ENCODE measurements at regions not wholly inside any gene's neighbourhood (a gene's known extent, or its start where the extent isn't known, plus 50 kb on each side); places are given as distances from the start of the nearest gene placed in this dataset.
A peak's percentile ranks its signal among the peaks of the same experiment; 100 is the strongest.
"Not testable (repeated sequence)": the region's sequence is repeated elsewhere in the genome, so short reads cannot be mapped to it uniquely, and the experiment has no call there.

DNA sequence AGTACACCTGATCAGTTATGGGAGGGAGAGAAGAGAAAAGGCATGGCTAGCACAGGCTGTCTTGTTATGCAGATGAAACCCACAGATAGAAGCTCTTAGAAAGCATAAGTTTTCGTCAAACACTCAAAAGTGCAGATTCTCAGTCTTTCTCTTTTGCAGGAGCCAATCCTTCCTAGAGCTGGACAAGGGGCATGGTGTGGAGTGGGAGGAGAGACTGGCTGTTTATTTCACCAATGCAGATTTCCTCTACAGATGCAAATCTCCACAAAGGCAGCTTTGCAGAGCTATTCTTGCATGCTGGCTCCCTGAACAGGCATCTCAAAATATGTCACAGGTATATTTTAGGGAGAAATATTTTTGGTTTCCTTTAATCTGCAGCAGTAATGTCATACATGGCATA lies 1400.7 kb downstream of the CDH8 start:
- TF ChIP-seq, protein P1, sequence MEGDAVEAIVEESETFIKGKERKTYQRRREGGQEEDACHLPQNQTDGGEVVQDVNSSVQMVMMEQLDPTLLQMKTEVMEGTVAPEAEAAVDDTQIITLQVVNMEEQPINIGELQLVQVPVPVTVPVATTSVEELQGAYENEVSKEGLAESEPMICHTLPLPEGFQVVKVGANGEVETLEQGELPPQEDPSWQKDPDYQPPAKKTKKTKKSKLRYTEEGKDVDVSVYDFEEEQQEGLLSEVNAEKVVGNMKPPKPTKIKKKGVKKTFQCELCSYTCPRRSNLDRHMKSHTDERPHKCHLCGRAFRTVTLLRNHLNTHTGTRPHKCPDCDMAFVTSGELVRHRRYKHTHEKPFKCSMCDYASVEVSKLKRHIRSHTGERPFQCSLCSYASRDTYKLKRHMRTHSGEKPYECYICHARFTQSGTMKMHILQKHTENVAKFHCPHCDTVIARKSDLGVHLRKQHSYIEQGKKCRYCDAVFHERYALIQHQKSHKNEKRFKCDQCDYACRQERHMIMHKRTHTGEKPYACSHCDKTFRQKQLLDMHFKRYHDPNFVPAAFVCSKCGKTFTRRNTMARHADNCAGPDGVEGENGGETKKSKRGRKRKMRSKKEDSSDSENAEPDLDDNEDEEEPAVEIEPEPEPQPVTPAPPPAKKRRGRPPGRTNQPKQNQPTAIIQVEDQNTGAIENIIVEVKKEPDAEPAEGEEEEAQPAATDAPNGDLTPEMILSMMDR (conservative IDR thresholded peaks at IDR 0.05; ENCODE audit: low read depth, low read length): no peak
- no peak overlapping the region for H3K4me3 ChIP-seq (ENCODE audit: low read length)
- no peak for DNase-seq (ENCODE audit: low read depth)

DNA sequence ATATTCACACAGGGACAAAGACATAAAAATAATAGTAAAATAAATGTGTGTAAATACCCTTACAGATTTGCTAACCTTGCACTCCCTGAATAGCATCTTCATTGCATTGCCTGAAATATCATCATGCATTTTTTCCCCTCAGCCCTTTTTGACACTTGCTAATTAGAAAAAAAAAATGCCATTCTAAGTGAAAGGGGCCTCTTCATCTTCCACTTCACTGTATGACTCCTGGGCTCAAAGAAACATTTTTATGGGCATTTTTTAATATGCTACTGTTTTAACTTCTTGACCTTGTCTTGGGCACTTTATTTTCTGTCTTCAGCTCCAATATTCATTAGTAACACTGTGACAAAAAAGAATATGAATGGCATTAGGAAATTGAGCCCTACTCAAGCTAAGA lies 1424.4 kb downstream of the CDH8 start:
- no peak for DNase-seq (ENCODE audit: low read depth)
- TF ChIP-seq, protein P1 (conservative IDR thresholded peaks at IDR 0.05; ENCODE audit: low read depth, low read length): no peak
- no peak overlapping the region for H3K4me3 ChIP-seq (ENCODE audit: low read length)

DNA sequence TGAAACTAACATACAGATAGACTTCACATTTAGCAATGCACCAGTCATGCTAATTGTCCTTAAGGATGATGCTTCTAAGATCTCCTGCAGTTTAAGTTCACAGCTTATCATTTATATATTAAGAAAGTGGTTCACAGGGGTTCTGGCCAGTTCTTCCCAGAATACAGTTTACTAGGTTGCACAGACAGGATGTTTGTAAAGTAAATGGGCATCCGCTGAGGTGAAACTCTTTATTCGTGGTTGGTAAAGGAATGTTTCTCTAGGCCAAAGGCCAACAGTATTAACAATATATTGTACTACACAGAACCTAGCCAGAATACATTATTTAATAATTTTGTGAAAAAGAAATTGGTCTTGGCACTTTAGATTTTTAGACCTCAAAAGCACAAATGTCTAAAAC lies 1427.3 kb downstream of the CDH8 start:
- TF ChIP-seq, protein P1 (conservative IDR thresholded peaks at IDR 0.05; ENCODE audit: low read depth, low read length): no peak
- H3K4me3 ChIP-seq (ENCODE audit: low read length): no peak overlapping the region
- peak; percentile 2 for DNase-seq (ENCODE audit: low read depth)

DNA sequence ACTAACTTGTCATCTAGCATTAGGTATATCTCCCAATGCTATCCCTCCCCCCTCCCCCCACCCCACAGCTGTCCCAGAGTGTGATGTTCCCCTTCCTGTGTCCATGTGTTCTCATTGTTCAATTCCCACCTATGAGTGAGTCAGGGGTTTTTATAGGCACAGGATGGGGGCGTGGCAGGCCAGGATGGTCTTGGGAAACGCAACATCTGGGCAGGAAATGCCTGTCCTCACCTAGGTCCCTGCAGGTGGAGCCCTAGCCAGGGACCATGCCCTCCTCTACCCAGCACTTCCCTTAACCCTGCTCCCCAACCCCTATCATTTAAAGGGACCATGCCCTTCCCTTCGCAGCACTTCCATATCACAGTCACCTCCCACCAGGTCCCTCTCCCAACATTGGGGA lies 1430.6 kb downstream of the CDH8 start:
- DNase-seq (ENCODE audit: low read depth); H3K4me3 ChIP-seq (ENCODE audit: low read length): not testable (repeated sequence)

DNA sequence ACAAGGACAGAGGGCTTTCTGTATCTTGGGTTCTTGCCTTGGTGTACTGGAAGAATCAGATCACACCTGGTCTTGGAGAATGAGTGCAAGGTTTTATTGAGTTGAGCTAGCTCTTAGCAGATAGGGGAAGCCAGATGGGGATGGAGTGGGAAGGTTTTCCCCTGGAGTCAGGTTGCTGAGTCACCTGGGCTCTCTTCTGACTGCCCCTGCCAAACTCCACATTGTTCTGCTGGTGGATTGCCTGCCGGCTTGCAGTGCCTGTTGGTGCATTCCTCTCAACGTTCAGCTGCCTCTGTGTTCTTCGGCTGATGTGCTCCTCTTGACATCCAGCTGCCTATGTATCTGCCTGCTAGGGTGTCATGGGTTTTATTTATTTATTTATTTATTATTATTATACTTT lies 1431.1 kb downstream of the CDH8 start:
- H3K4me3 ChIP-seq (ENCODE audit: low read length): no peak overlapping the region
- no peak for DNase-seq (ENCODE audit: low read depth)
- TF ChIP-seq, protein P1 (conservative IDR thresholded peaks at IDR 0.05; ENCODE audit: low read depth, low read length): no peak

DNA sequence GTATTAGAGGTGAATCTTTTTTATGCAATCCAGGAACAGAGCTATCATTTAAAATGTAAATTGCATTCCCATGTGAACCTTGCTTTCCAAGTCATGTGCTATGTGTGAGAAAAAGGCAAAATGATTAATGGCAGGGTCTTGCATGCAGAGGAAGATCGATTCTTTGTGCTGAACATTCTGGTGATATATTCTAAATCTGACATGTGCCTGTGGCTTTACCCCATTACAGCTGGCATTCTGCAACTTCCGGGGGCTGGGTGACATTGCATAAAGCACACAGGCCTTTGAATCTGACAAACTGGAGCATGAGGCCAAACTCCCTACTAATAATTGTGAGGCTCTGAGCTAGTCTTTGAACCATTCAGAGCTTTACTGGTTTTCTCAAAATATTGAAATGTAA lies 1449.7 kb downstream of the CDH8 start:
- no peak for DNase-seq (ENCODE audit: low read depth)
- TF ChIP-seq, protein P1 (conservative IDR thresholded peaks at IDR 0.05; ENCODE audit: low read depth, low read length): no peak
- no peak overlapping the region for H3K4me3 ChIP-seq (ENCODE audit: low read length)

DNA sequence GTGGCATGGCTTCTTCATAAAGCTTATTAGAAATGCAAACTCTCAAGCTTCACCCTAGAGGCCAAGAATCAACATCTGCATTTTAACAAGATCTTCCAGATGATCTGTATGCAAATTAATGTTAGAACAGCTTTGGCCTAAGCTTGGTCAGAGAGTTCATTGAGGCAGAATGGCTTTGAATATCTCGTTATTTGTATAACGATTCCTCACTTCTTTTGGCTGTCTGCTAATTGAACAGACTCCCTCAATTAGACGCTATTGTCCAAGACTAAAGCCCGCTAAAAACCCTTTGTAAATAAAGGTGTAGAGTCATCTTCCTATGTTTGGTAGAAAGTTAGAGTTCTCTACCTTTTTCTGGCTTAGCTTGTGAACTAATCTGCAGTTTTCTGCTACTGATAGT lies 1453.7 kb downstream of the CDH8 start:
- no peak for DNase-seq (ENCODE audit: low read depth)
- TF ChIP-seq, protein P1 (conservative IDR thresholded peaks at IDR 0.05; ENCODE audit: low read depth, low read length): no peak
- H3K4me3 ChIP-seq (ENCODE audit: low read length): no peak overlapping the region

DNA sequence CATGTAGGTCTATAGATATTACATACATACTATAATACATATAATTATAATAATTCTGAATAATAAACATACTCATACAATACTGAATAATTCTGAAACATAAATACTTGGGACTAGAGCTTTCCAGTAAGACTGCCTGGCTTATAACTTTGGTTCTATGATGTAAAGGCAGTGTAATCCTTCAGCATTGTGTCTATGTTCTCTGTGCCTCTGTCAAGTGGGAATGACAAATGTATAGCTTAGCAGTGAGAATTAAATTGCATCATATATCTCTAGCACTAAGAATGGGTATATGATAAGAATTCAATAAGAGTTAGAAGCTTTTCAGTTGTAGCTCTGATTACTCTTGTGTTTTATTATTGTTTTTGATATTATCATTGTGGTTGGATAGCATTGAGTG lies 1469.3 kb downstream of the CDH8 start:
- TF ChIP-seq, protein P1 (conservative IDR thresholded peaks at IDR 0.05; ENCODE audit: low read depth, low read length): no peak
- no peak for DNase-seq (ENCODE audit: low read depth)
- no peak overlapping the region for H3K4me3 ChIP-seq (ENCODE audit: low read length)
